HCT116 (cell line): ENCODE measurements at regions not wholly inside any gene's neighbourhood (a gene's known extent, or its start where the extent isn't known, plus 50 kb on each side); places are given as distances from the start of the nearest gene placed in this dataset.

ENCODE experiments used
- ATAC-seq: fragments of 200-7000 bp; cut with Tn5 transposase; 2 replicates; pipeline ENCODE4 v1.9.1; 2020; ENCODE audit warnings: mild to moderate bottlenecking, moderate library complexity
- BruUV-seq: library from RNA; stranded (reverse); fragments of 400-500 nt; replicated peaks from 2 replicates; lab custom pipeline; 2021; lab: Mats Ljungman, UMichigan
- CTCF ChIA-PET: fragments of 300-600 bp; sonication (Branson Sonifier 250); formaldehyde crosslinking; loops from one replicate; lab custom pipeline; 2021; ENCODE audit warnings: antibody characterized with exemption; lab: Charles Lee
- POLR2A ChIA-PET: fragments of 300-600, 350-600 bp; sonication (Branson Sonifier 250); formaldehyde crosslinking; loops from one replicate; lab custom pipeline; 2021; ENCODE audit warnings: antibody characterized with exemption; lab: Charles Lee
- RAD21 ChIA-PET, 2 experiments: fragments of 300-600 bp; sonication (Branson Sonifier 250); formaldehyde crosslinking; loops; one replicate each; lab custom pipeline; 2023; ENCODE audit warnings: low total read pairs in 2 of 2; ENCODE audit not compliant: uncharacterized antibody in 2 of 2, unreplicated experiment in 2 of 2, low non-redundant PET in 1 of 2; lab: Charles Lee
- DNase-seq: peaks from one replicate; pipeline ENCODE4 v3.0.0-alpha.2; 2010; ENCODE audit warnings: low read depth, low spot score
- H2AFZ ChIP-seq: fragments of 200-600 bp; shearing (Covaris generic), sonication (generic); 2 replicates; pipeline ENCODE4 v1.6.1; 2017; ENCODE audit warnings: low read depth, mixed run types, mixed read lengths, antibody characterized with exemption, low read length; ENCODE audit not compliant: poor library complexity, severe bottlenecking
- H3K27ac ChIP-seq: 2 replicates; pipeline ENCODE4 v1.5.1; 2012; ENCODE audit warnings: low read depth, low read length
- H3K27me3 ChIP-seq: fragments of 200-600 bp; sonication (generic); 2 replicates; pipeline ENCODE4 v1.6.1; 2016; ENCODE audit warnings: mixed run types, low read length, mixed read lengths; ENCODE audit not compliant: insufficient read depth
- H3K36me3 ChIP-seq, 2 experiments: fragments of 200-500 bp in 1 of 2; fragments of 200-600 bp in 1 of 2; sonication (Bioruptor generic) in 1 of 2; sonication (generic) in 1 of 2; 2 replicates each; pipeline versions ENCODE4 v1.5.1 to v1.6.1; 2014 to 2016; ENCODE audit warnings: low read length in 2 of 2, inconsistent platforms in 1 of 2, mixed read lengths in 1 of 2, mixed run types in 1 of 2; ENCODE audit not compliant: insufficient read depth in 2 of 2, control insufficient read depth in 1 of 2
- H3K4me1 ChIP-seq, 2 experiments: fragments of 200-600 bp in 1 of 2; sonication (generic) in 1 of 2; 2 replicates each; pipeline versions ENCODE4 v1.5.1 to v1.6.1; 2012 to 2017; ENCODE audit warnings: low read length in 2 of 2, inconsistent platforms in 1 of 2, mild to moderate bottlenecking in 1 of 2, mixed read lengths in 1 of 2, mixed run types in 1 of 2, moderate library complexity in 1 of 2; ENCODE audit not compliant: insufficient read depth in 2 of 2, control insufficient read depth in 1 of 2
- H3K4me2 ChIP-seq: fragments of 200-600 bp; sonication (generic); 2 replicates; pipeline ENCODE4 v1.6.1; 2017; ENCODE audit warnings: mixed run types, low read length, mixed read lengths
- H3K4me3 ChIP-seq, 2 experiments: fragments of 200-600 bp in 1 of 2; sonication (generic) in 1 of 2; replicated peaks in 1 of 2; 2 replicates each; pipeline ENCODE4 v1.5.1; 2011 to 2016; ENCODE audit warnings: low read length in 2 of 2, control low read depth in 1 of 2, low read depth in 1 of 2, mild to moderate bottlenecking in 1 of 2, mixed read lengths in 1 of 2, mixed run types in 1 of 2
- H3K79me2 ChIP-seq: fragments of 200-600 bp; sonication (generic); 2 replicates; pipeline ENCODE4 v1.6.1; 2017; ENCODE audit warnings: mild to moderate bottlenecking, mixed run types, low read length, moderate library complexity, mixed read lengths; ENCODE audit not compliant: insufficient read depth
- H3K9ac ChIP-seq: fragments of 200-600 bp; sonication (generic); 2 replicates; pipeline ENCODE4 v1.6.1; 2016; ENCODE audit warnings: low read length, mixed read lengths
- H3K9me2 ChIP-seq: fragments of 200-600 bp; sonication (generic), shearing (Covaris generic); 2 replicates; pipeline ENCODE4 v1.6.1; 2017; ENCODE audit warnings: mixed run types, mild to moderate bottlenecking, moderate library complexity; ENCODE audit not compliant: insufficient read depth
- H3K9me3 ChIP-seq, 2 experiments: fragments of 200-500 bp in 1 of 2; fragments of 200-600 bp in 1 of 2; sonication (Bioruptor generic) in 1 of 2; sonication (generic) in 1 of 2; 2 replicates each; pipeline ENCODE4 v1.6.1; 2014 to 2017; ENCODE audit warnings: low read length in 2 of 2, mixed read lengths in 2 of 2, inconsistent platforms in 1 of 2, low read depth in 1 of 2, mild to moderate bottlenecking in 1 of 2, mixed run types in 1 of 2, moderate library complexity in 1 of 2; ENCODE audit not compliant: control insufficient read depth in 1 of 2, insufficient read depth in 1 of 2
- H4K20me1 ChIP-seq: fragments of 200-600 bp; sonication (generic), shearing (Covaris generic); 2 replicates; pipeline ENCODE4 v1.6.1; 2017; ENCODE audit warnings: mixed run types, mild to moderate bottlenecking, moderate library complexity; ENCODE audit not compliant: insufficient read depth
- CBX3 ChIP-seq: IDR thresholded peaks from 2 replicates; pipeline ENCODE4 v1.6.1; 2012; ENCODE audit warnings: low read depth
- EGR1 ChIP-seq: IDR thresholded peaks from 2 replicates; pipeline ENCODE4 v1.6.1; 2012; ENCODE audit warnings: low read depth
- EZH2 ChIP-seq: fragments of 200-600 bp; sonication (generic); IDR thresholded peaks from 2 replicates; pipeline ENCODE4 v1.6.1; 2017; ENCODE audit warnings: antibody characterized with exemption, mixed run types
- EZH2phosphoT487 ChIP-seq: fragments of 200-600 bp; IDR thresholded peaks from 2 replicates; pipeline ENCODE4 v1.6.1; 2018; ENCODE audit warnings: antibody characterized with exemption, borderline replicate concordance
- JUND ChIP-seq: IDR thresholded peaks from 2 replicates; pipeline ENCODE4 v1.6.1; 2012
- POLR2A ChIP-seq: IDR thresholded peaks from 2 replicates; pipeline ENCODE4 v1.7.0; 2011; ENCODE audit warnings: borderline replicate concordance; ENCODE audit not compliant: insufficient read depth, insufficient read length; ENCODE audit errors: extremely low read depth
- POLR2AphosphoS5 ChIP-seq: IDR thresholded peaks from 2 replicates; pipeline ENCODE4 v1.6.1; 2011; ENCODE audit warnings: mild to moderate bottlenecking, low read depth, low read length, moderate library complexity
- RAD21 ChIP-seq: IDR thresholded peaks from 2 replicates; pipeline ENCODE4 v1.6.1; 2012; ENCODE audit warnings: low read depth, mild to moderate bottlenecking
- SIN3A ChIP-seq: IDR thresholded peaks from 2 replicates; pipeline ENCODE4 v1.6.1; 2012; ENCODE audit warnings: low read depth
- SP1 ChIP-seq: IDR thresholded peaks from 2 replicates; pipeline ENCODE4 v1.6.1; 2012; ENCODE audit warnings: low read depth
- SRF ChIP-seq: IDR thresholded peaks from 2 replicates; pipeline ENCODE4 v1.6.1; 2012; ENCODE audit warnings: low read depth
- YY1 ChIP-seq: IDR thresholded peaks from 2 replicates; pipeline ENCODE4 v1.6.1; 2011; ENCODE audit warnings: low read length, low read depth, moderate library complexity, mild to moderate bottlenecking; ENCODE audit not compliant: insufficient replicate concordance; ENCODE audit errors: extremely low read depth
- intact Hi-C: fragments of 100-400 bp; cut with micrococcal nuclease; formaldehyde crosslinking; loops from 2 replicates; pipeline ENCODE4 v1.10.0; 2022
- TF ChIP-seq, protein P1 (sequence below): IDR thresholded peaks from 2 replicates; pipeline ENCODE4 v1.6.1; 2012
- TF ChIP-seq, protein P2 (sequence below): IDR thresholded peaks from 2 replicates; pipeline ENCODE4 v1.6.1; 2011; ENCODE audit warnings: mild to moderate bottlenecking, low read length, moderate library complexity; ENCODE audit not compliant: insufficient replicate concordance; ENCODE audit errors: extremely low read depth
- TF ChIP-seq, protein P3 (sequence below), 3 experiments: fragments of 200-600 bp in 1 of 3; sonication (generic) in 1 of 3; IDR thresholded peaks in 2 of 3; conservative IDR thresholded peaks in 1 of 3; 2 replicates each; pipeline ENCODE4 v1.5.1; 2012 to 2017; ENCODE audit warnings: low read depth in 2 of 3, low read length in 2 of 3, antibody characterized with exemption in 1 of 3, borderline replicate concordance in 1 of 3, control low read depth in 1 of 3, mild to moderate bottlenecking in 1 of 3, mixed read lengths in 1 of 3, mixed run types in 1 of 3, moderate library complexity in 1 of 3; ENCODE audit not compliant: insufficient read depth in 1 of 3
- TF ChIP-seq, protein P4 (sequence below): IDR thresholded peaks from 2 replicates; pipeline ENCODE4 v1.6.1; 2012
- TF ChIP-seq, protein P5 (sequence below): IDR thresholded peaks from 2 replicates; pipeline ENCODE4 v1.6.1; 2012; ENCODE audit warnings: low read depth

DNA sequence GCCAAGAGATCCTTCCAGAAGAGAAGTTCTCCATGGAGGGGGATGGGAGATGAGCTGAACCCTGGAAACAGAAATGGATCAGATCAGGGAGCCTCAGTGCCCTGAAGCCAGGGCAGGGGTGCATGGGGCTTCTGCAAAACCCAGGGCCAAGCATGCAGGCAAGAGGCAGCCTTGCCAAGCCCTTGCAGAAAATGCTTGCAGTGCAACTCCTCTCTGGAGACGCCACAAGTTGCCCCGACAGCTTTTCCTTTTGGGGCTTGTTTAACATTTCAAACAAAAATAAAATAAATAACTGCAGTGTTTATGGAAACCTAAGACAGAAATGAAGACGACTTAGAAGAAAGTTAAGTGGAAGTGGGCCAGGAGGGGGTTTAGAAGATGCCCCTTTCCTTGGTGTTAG lies 177.5 kb upstream of the TNP1 start:
- BruUV-seq = no TSS peak
- Histone ChIP-seq H3K79me2 (no peaks in the 10 kb centered on the region), H3K27ac (no peak overlapping the region), H3K9me2 (no peaks in the 10 kb centered on the region), H3K4me1 (no peaks in the 10 kb centered on the region), H3K9me3 (no peaks in the 10 kb centered on the region), H3K4me2 (no peak overlapping the region), H3K36me3 (no peaks in the 10 kb centered on the region), H2AFZ (no peak overlapping the region), H3K4me3 (no peak overlapping the region), H3K9ac (no peak overlapping the region), H4K20me1 (no peaks in the 10 kb centered on the region), H3K27me3 (peaks cover 72% of the 10 kb centered on the region)
- POLR2A ChIA-PET = no interaction called here
- TF ChIP-seq, protein P1, sequence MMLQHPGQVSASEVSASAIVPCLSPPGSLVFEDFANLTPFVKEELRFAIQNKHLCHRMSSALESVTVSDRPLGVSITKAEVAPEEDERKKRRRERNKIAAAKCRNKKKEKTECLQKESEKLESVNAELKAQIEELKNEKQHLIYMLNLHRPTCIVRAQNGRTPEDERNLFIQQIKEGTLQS = no peak
- TF ChIP-seq EZH2 (no peak), JUND (no peak), SRF (no peak), EZH2phosphoT487 (no peak), SIN3A (no peak), POLR2A (no peak), YY1 (no peak), EGR1 (no peak), RAD21 (no peak), SP1 (no peak), POLR2AphosphoS5 (no peak), CBX3 (no peak)
- TF ChIP-seq, protein P2, sequence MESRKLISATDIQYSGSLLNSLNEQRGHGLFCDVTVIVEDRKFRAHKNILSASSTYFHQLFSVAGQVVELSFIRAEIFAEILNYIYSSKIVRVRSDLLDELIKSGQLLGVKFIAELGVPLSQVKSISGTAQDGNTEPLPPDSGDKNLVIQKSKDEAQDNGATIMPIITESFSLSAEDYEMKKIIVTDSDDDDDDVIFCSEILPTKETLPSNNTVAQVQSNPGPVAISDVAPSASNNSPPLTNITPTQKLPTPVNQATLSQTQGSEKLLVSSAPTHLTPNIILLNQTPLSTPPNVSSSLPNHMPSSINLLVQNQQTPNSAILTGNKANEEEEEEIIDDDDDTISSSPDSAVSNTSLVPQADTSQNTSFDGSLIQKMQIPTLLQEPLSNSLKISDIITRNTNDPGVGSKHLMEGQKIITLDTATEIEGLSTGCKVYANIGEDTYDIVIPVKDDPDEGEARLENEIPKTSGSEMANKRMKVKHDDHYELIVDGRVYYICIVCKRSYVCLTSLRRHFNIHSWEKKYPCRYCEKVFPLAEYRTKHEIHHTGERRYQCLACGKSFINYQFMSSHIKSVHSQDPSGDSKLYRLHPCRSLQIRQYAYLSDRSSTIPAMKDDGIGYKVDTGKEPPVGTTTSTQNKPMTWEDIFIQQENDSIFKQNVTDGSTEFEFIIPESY = no peak
- TF ChIP-seq, protein P3, sequence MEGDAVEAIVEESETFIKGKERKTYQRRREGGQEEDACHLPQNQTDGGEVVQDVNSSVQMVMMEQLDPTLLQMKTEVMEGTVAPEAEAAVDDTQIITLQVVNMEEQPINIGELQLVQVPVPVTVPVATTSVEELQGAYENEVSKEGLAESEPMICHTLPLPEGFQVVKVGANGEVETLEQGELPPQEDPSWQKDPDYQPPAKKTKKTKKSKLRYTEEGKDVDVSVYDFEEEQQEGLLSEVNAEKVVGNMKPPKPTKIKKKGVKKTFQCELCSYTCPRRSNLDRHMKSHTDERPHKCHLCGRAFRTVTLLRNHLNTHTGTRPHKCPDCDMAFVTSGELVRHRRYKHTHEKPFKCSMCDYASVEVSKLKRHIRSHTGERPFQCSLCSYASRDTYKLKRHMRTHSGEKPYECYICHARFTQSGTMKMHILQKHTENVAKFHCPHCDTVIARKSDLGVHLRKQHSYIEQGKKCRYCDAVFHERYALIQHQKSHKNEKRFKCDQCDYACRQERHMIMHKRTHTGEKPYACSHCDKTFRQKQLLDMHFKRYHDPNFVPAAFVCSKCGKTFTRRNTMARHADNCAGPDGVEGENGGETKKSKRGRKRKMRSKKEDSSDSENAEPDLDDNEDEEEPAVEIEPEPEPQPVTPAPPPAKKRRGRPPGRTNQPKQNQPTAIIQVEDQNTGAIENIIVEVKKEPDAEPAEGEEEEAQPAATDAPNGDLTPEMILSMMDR (IDR thresholded peaks at IDR 0.05 in 2 of 3, conservative IDR thresholded peaks at IDR 0.05 in 1 of 3; ENCODE audit: borderline replicate concordance in 1 of 3, insufficient read depth in 1 of 3, low read depth in 2 of 3, low read length in 2 of 3) = no peak
- TF ChIP-seq, protein P4, sequence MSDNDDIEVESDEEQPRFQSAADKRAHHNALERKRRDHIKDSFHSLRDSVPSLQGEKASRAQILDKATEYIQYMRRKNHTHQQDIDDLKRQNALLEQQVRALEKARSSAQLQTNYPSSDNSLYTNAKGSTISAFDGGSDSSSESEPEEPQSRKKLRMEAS = no peak
- TF ChIP-seq, protein P5, sequence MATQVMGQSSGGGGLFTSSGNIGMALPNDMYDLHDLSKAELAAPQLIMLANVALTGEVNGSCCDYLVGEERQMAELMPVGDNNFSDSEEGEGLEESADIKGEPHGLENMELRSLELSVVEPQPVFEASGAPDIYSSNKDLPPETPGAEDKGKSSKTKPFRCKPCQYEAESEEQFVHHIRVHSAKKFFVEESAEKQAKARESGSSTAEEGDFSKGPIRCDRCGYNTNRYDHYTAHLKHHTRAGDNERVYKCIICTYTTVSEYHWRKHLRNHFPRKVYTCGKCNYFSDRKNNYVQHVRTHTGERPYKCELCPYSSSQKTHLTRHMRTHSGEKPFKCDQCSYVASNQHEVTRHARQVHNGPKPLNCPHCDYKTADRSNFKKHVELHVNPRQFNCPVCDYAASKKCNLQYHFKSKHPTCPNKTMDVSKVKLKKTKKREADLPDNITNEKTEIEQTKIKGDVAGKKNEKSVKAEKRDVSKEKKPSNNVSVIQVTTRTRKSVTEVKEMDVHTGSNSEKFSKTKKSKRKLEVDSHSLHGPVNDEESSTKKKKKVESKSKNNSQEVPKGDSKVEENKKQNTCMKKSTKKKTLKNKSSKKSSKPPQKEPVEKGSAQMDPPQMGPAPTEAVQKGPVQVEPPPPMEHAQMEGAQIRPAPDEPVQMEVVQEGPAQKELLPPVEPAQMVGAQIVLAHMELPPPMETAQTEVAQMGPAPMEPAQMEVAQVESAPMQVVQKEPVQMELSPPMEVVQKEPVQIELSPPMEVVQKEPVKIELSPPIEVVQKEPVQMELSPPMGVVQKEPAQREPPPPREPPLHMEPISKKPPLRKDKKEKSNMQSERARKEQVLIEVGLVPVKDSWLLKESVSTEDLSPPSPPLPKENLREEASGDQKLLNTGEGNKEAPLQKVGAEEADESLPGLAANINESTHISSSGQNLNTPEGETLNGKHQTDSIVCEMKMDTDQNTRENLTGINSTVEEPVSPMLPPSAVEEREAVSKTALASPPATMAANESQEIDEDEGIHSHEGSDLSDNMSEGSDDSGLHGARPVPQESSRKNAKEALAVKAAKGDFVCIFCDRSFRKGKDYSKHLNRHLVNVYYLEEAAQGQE = no peak
- no peak for ATAC-seq
- no peak for DNase-seq
- RAD21 ChIA-PET = no interaction called here
- intact Hi-C loops = no loop called here
- CTCF ChIA-PET = no interaction called here
